SK-N-SH treated with all-trans-retinoic acid at 6 μM for 48 hours (cell line): ENCODE measurements at regions not wholly inside any gene's neighbourhood (a gene's known extent, or its start where the extent isn't known, plus 50 kb on each side); places are given as distances from the start of the nearest gene placed in this dataset.

ENCODE experiments used
- ATAC-seq: fragments of 200-7000 bp; cut with Tn5 transposase; 3 replicates; pipeline ENCODE4 v1.9.1; 2020; ENCODE audit warnings: mild to moderate bottlenecking, moderate library complexity
- ARNTL ChIP-seq: fragments of 450-650 bp; formaldehyde crosslinking; IDR thresholded peaks from 2 replicates; pipeline ENCODE4 v1.5.0; 2020; ENCODE audit warnings: low read depth, mild to moderate bottlenecking, moderate library complexity, borderline replicate concordance
- BACH2 ChIP-seq: fragments of 250-450 bp; sonication (Bioruptor Pico); IDR thresholded peaks from 2 replicates; pipeline ENCODE4 v1.9.0; 2021; ENCODE audit warnings: mild to moderate bottlenecking, borderline replicate concordance
- CREB5 ChIP-seq: fragments of 250-450 bp; sonication (Bioruptor Pico); IDR thresholded peaks from 2 replicates; pipeline ENCODE4 v1.5.1; 2020; ENCODE audit warnings: low read depth, mild to moderate bottlenecking, moderate library complexity
- CSDC2 ChIP-seq: fragments of 250-450 bp; sonication (Bioruptor Pico); IDR thresholded peaks from 2 replicates; pipeline ENCODE4 v1.5.0; 2020; ENCODE audit warnings: mild to moderate bottlenecking, moderate library complexity
- CSRNP3 ChIP-seq: fragments of 250-450 bp; sonication (Bioruptor Pico); IDR thresholded peaks from 2 replicates; pipeline ENCODE4 v1.5.1; 2021; ENCODE audit warnings: mild to moderate bottlenecking, moderate library complexity
- ESRRG ChIP-seq: fragments of 250-450 bp; sonication (Bioruptor Pico); IDR thresholded peaks from 2 replicates; pipeline ENCODE4 v1.6.1; 2021; ENCODE audit warnings: mild to moderate bottlenecking
- ISL1 ChIP-seq: fragments of 250-450 bp; sonication (Bioruptor Pico); IDR thresholded peaks from 2 replicates; pipeline ENCODE4 v2.1.2; 2022; ENCODE audit warnings: mild to moderate bottlenecking, moderate library complexity
- OSR1 ChIP-seq: fragments of 250-450 bp; sonication (Bioruptor Pico); IDR thresholded peaks from 2 replicates; pipeline ENCODE4 v1.8.0; 2022; ENCODE audit warnings: moderate library complexity, mild to moderate bottlenecking, inconsistent platforms
- POU6F1 ChIP-seq: fragments of 250-450 bp; sonication (Bioruptor Pico); IDR thresholded peaks from 2 replicates; pipeline ENCODE4 v1.8.0; 2021; ENCODE audit warnings: low read depth, mild to moderate bottlenecking, moderate library complexity, borderline replicate concordance
- PPARA ChIP-seq: fragments of 250-450 bp; sonication (Bioruptor Pico); IDR thresholded peaks from 2 replicates; pipeline ENCODE4 v1.5.0; 2020; ENCODE audit warnings: mild to moderate bottlenecking, borderline replicate concordance
- RARB ChIP-seq: fragments of 250-450 bp; sonication (Bioruptor Pico); IDR thresholded peaks from 2 replicates; pipeline ENCODE4 v1.8.0; 2021; ENCODE audit warnings: mild to moderate bottlenecking, moderate library complexity
- SNAI2 ChIP-seq: fragments of 250-450 bp; sonication (Bioruptor Pico); IDR thresholded peaks from 2 replicates; pipeline ENCODE4 v1.5.0; 2020; ENCODE audit warnings: mild to moderate bottlenecking, moderate library complexity
- TCF4 ChIP-seq: fragments of 250-450 bp; sonication (Bioruptor Pico); IDR thresholded peaks from 2 replicates; pipeline ENCODE4 v1.8.0; 2021; ENCODE audit warnings: mild to moderate bottlenecking, moderate library complexity, borderline replicate concordance
- TOX ChIP-seq: fragments of 250-450 bp; sonication (Bioruptor Pico); IDR thresholded peaks from 2 replicates; pipeline ENCODE4 v1.8.0; 2021; ENCODE audit warnings: mild to moderate bottlenecking, moderate library complexity, borderline replicate concordance
- TSHZ2 ChIP-seq: fragments of 250-450 bp; sonication (Bioruptor Pico); IDR thresholded peaks from 2 replicates; pipeline ENCODE4 v1.5.0; 2020; ENCODE audit warnings: mild to moderate bottlenecking, moderate library complexity
- ZC3H10 ChIP-seq: fragments of 250-450 bp; sonication (Bioruptor Pico); IDR thresholded peaks from 2 replicates; pipeline ENCODE4 v1.5.1; 2021; ENCODE audit warnings: mild to moderate bottlenecking, moderate library complexity
- ZFP3 ChIP-seq: fragments of 250-450 bp; sonication (Bioruptor Pico); IDR thresholded peaks from 2 replicates; pipeline ENCODE4 v1.5.0; 2020; ENCODE audit warnings: mild to moderate bottlenecking, moderate library complexity
- ZFP30 ChIP-seq: fragments of 450-650 bp; formaldehyde crosslinking; IDR thresholded peaks from 2 replicates; pipeline ENCODE4 v1.5.0; 2022; ENCODE audit warnings: mild to moderate bottlenecking, moderate library complexity
- ZNF565 ChIP-seq: fragments of 450-650 bp; formaldehyde crosslinking; conservative IDR thresholded peaks from 2 replicates; pipeline ENCODE4 v1.5.0; 2020; ENCODE audit warnings: low read depth, mild to moderate bottlenecking, moderate library complexity
- ZNF70 ChIP-seq: fragments of 450-650 bp; formaldehyde crosslinking; IDR thresholded peaks from 2 replicates; pipeline ENCODE4 v1.5.0; 2020; ENCODE audit warnings: mild to moderate bottlenecking, moderate library complexity
- ZNF8 ChIP-seq: fragments of 450-650 bp; formaldehyde crosslinking; IDR thresholded peaks from 2 replicates; pipeline ENCODE4 v1.5.0; 2020; ENCODE audit warnings: mild to moderate bottlenecking, moderate library complexity

GRCh38 chr4:106450249-106450648, 81.7 kb upstream of the GIMD1 start (continued):
- TF ChIP-seq CSRNP3: no peak
- no peak for TF ChIP-seq ESRRG (CRISPR knock-in tag)
- TF ChIP-seq ISL1 (CRISPR knock-in tag): no peak
- no peak for TF ChIP-seq TOX
- no peak for TF ChIP-seq ZNF565
- TF ChIP-seq CSDC2 (CRISPR knock-in tag): no peak

GRCh38 chr4:106444557-106444956, 76.0 kb upstream of the GIMD1 start:
- TF ChIP-seq POU6F1 (CRISPR knock-in tag) (no peak), TSHZ2 (CRISPR knock-in tag) (no peak), ZFP3 (no peak), PPARA (no peak), TCF4 (CRISPR knock-in tag) (no peak), ESRRG (CRISPR knock-in tag) (no peak), ISL1 (CRISPR knock-in tag) (no peak), ZC3H10 (CRISPR knock-in tag) (no peak), RARB (CRISPR knock-in tag) (no peak)
- TF ChIP-seq, all 23 proteins: peak for 0
- ATAC-seq: no peak

- ATAC-seq: no peak
- TF ChIP-seq ZNF8 (CRISPR knock-in tag): no peak
- no peak for TF ChIP-seq TOX
- TF ChIP-seq CREB5 (CRISPR knock-in tag): no peak
- no peak for TF ChIP-seq OSR1 (CRISPR knock-in tag)
- no peak for TF ChIP-seq ZFP3
- no peak for TF ChIP-seq RARB (CRISPR knock-in tag)
- TF ChIP-seq ESRRG (CRISPR knock-in tag): no peak
- no peak for TF ChIP-seq ZNF565
- TF ChIP-seq TSHZ2 (CRISPR knock-in tag): no peak
- TF ChIP-seq TCF4 (CRISPR knock-in tag): no peak
- TF ChIP-seq BACH2 (CRISPR knock-in tag): no peak
- no peak for TF ChIP-seq ZFP30
- TF ChIP-seq POU6F1 (CRISPR knock-in tag): no peak
- TF ChIP-seq ZC3H10 (CRISPR knock-in tag): no peak
- no peak for TF ChIP-seq ZNF70 (CRISPR knock-in tag)
- no peak for TF ChIP-seq CSRNP3
- TF ChIP-seq PPARA: no peak
- TF ChIP-seq ARNTL: no peak
- TF ChIP-seq SNAI2 (CRISPR knock-in tag): no peak
- no peak for TF ChIP-seq ISL1 (CRISPR knock-in tag)
These were observed 62.2 kb upstream of the GIMD1 start for GRCh38 chr4:106430797-106431196.
